G401.6 (cell line): ENCODE measurements at regions not wholly inside any gene's neighbourhood (a gene's known extent, or its start where the extent isn't known, plus 50 kb on each side); places are given as distances from the start of the nearest gene placed in this dataset.
"Not testable (repeated sequence)": the region's sequence is repeated elsewhere in the genome, so short reads cannot be mapped to it uniquely, and the experiment has no call there.

Experiments
- FAIRE-seq: peaks from 2 replicates; lab custom pipeline; 2012; peaks lifted over from hg19 to GRCh38; lab: Jason Lieb, UNC

DNA sequence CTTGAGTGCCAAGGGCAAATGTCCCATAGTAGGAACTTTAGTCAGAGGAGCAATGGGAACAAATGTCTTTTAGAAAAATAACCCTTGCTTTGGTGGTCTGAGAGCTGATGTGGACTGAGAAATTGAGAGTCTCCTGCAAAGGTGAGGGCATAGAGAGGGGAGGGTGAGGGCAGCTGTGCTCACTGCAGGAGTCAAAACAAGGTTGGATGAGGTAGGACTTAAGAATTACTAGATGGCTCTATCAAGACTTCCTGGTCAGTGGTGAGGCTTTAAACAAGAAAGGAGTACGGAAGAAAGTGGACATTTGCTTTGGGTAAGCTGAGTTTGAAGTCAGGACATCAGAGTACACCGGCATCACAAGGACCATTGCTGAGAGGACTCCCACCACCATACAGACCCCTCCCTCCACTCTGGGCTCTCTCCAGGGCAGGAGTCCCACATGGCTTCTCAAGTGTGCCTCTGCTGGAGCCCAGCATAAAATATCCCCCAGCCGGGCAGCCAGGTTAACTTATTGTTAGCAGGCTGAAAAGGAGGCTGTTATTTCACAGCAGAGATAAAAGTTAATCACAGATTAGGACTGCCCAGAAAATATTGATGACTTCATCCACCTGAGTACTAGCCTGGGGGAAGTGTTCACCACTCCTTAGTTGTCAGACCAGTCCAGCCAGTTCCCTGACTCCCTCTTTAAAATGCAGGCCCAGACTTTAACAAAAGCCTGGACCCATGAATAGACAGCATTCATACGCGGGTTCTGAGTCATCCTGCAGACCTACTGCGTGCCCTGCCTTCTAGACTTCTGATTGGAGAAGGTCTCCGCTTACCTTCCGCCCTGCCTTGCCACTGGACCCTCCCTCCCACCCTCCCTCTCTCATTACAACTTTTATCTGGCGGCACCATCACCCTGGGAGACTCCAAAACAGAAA is 167.2 kb downstream of the BCL2L11 start:
- not testable (repeated sequence) for FAIRE-seq

GRCh38 chr2:111290370-111290769 is 169.7 kb downstream of the BCL2L11 start:
- not testable (repeated sequence) for FAIRE-seq

DNA sequence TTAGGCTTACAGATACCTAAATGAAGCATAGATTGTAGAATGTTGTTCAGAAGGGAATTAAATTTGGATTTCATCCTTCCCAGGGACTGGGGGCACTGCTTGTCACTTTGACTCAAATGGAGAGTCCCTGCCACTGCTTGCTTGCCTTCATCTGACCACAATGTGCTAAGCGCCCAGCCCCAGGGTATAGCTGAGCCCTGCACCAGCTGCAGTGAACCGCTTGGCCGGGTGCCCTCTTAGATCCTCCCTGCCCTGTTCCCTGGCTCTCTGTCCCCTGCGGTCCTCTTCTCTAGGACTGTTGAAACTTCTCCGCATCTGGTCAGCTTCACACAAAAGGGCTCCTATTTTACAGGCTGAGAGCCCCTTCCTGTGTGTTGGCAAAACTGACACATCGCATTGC is 170.9 kb downstream of the BCL2L11 start:
- not testable (repeated sequence) for FAIRE-seq

- FAIRE-seq = not testable (repeated sequence)
These were observed 171.7 kb downstream of the BCL2L11 start for GRCh38 chr2:111292232-111292968.

DNA sequence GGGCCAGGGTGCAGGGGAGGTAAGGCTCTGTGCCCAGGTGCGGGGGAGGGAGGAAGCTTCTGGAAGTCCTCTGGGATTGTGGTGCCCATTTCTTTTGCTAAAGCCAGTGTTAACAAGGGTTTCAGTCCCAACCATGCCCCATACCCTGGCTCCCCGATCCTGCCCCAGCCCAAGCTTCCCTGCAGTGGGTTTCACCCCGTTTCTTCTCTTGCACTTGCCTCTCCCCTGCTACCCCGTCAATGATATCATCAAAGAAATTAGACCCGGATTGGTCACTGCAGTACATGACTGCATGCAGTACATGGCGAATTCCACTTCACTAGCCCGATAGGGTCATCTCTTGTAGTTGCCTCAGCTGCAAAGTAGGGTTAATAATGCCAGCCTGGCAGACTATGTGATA is 174.0 kb downstream of the BCL2L11 start:
- FAIRE-seq = not testable (repeated sequence)

DNA sequence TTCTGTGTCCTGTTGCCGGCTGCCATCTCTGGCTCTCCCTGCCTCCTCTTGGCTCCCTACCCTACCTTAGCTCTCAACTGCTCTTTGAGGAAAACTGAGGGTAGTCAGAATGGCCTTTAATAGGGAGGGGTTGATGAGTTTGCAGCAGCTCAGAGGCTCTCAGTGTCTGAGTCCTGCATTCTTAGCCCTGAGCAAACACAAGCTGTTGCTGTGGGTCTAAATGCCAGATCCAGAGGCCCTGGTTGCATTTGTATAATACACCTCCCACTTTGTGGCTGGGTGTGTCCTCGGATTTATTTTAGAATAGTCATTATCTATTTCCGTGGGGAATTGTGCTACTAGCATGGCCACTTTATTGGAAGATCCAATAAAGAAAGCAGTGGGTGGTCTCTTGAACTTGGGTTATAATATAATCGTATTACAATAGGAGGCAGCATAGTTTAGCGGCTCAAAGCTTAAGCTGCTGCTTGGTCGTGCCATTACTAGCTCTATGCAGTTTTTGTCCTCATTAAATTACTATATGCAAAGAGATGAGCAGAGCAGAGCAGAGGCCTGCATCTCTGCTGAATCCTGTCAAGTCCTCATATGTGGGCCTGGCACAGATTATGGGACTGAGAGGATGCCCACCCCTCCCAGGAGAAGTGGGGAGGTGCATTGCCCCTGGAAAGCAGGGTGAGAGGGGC is 175.5 kb downstream of the BCL2L11 start:
- FAIRE-seq = not testable (repeated sequence)

DNA sequence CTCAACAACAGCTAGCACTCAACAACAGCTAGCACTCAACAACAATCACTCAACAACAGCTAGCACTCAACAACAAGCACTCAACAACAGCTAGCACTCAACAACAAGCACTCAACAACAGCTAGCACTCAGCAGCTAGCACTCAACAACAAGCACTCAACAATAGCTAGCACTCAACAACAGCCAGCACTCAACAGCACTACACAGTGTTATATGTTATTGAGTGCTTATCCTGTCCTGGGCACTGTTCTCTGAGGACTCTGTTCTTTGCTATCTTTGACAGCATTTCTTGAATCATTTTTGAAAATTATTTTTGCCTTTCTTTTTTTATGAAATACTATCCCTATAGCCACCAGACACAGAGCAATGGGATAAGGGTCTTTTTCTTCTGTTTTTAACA is 176.4 kb downstream of the BCL2L11 start:
- FAIRE-seq = not testable (repeated sequence)

DNA sequence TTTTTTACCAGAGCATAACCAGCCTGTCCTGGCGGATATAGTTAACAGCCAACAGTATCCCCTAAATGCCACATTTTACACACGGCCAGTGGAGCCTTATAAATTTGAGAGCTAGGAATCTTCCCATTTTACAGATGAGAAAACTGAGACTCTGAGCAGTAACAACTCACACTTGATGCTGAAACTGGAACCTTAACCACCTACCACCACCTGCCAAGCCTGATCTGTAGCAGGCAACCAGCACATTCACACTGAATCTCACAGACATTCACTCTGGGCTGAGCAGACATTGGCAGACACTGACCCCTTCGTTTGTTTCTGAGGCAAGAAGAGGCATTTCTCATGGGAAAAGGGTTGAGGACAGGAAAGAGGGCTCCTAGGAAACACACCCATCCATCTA is 178.2 kb downstream of the BCL2L11 start:
- FAIRE-seq = not testable (repeated sequence)

GRCh38 chr2:111299635-111300034 is 178.9 kb downstream of the BCL2L11 start:
- FAIRE-seq = not testable (repeated sequence)

DNA sequence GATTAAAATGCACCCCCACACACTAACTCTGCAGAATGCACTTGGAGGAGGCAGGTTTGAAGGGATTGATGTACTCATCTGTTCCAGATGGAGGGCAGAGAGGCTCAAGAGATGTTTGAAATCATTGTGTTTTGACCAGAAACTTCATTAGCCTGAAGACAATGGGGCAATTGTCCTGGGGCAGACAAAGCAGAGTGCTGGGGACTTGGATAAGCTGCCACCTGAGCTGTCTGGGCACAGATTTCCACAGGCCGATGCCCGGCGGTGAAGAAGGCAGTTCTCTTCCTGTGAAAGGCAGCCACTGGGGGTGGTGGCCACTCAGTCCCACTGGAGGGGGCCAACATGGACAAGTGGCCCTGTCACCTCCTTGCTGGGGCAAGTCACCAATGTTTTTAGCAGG is 181.0 kb downstream of the BCL2L11 start:
- not testable (repeated sequence) for FAIRE-seq

GRCh38 chr2:111302397-111303218 is 181.9 kb downstream of the BCL2L11 start:
- not testable (repeated sequence) for FAIRE-seq

- not testable (repeated sequence) for FAIRE-seq
These were observed 186.6 kb downstream of the BCL2L11 start for GRCh38 chr2:111307302-111307701.

DNA sequence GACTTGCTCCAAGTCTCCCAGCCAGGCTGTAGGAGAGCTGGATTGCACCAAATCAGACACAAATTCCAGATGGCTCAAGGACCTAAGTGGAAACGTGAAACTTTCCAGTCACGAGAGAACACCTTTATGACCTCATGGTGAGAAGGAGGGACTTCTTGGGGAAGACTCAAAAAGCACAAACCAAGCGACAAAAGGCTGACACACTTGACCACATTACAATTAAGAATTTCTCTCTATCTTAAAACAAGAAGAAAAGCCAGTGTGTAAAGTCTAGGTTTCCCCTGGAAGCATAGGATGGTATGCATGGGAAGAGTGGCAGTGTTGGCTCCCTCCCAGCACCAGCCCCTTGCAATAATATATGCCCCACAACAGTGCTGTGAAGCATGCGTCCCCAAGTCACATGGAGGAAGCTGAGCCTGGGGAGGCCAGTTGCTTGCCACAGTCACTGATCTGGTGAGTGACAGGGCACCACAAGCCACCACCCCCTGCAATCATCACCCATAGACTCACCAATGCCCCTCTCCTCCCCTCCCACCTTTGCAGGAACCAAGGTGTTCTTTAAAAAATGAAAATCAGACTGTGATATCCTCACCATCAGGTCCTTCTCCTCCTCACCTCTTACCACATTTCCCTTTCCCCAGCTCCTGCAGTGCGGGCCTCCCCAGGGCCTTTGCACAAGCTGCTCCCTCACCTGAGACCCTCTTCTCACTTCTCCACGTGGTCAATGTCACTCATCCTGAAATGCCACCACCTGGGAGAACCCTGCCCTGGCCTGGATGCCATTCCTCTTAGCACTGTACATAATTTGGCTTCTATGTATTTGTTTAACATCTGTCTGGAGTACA is 188.7 kb downstream of the BCL2L11 start:
- FAIRE-seq = not testable (repeated sequence)

- not testable (repeated sequence) for FAIRE-seq
These were observed 189.7 kb downstream of the BCL2L11 start for GRCh38 chr2:111310395-111310794.

- not testable (repeated sequence) for FAIRE-seq
These were observed 190.9 kb downstream of the BCL2L11 start for GRCh38 chr2:111311568-111311967.

DNA sequence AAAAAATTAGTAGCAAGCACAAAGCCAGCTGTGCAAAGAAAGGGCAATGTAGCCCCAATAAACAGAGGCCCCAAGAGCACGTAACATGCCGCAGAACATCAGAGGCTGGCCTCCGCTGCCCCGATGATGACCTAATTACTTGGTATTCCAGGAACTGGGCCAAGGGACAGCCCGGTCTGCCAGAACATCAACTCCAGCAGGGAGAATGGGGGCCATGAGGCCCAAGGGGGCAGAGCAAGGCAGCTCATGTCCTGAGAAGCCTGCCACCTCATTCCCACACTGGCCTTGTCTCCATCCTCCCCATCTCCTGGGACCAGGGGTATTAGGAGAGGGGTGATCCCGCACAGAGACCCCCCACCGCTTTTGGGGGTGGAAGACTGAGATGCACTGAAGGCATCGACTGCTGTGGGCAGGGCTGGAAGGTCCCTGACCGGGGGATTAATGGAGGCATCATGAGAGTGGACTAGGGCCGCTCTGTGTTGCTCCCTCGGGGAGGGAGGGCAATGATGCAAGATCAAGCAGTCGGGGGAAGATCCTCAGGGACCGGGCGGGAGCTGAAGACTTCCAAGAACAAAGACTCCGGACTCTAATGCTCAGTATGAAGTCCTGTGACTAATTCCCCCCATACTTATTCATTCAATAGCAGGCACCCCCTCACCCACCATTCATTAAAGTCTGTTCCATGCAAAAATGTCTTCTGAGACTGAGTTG is 192.3 kb downstream of the BCL2L11 start:
- FAIRE-seq = not testable (repeated sequence)

DNA sequence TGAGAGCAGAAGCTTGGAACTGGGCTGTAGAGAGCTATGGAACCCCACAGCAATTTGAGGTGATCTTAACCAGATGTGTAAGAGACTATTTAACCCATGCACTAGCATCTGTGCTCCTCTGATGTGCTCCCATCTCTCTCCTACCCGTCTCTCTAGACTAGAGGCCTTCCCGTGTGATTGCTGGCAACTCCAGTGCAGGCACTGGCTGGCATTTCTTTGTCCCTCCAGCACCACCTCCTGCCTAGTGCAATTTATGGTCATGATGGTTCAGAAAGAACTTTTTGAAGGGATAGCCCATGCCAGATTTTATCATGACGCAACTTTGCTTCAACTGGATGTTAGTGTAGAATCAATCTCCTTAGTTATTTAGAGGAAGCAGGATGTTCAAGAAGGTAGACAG is 193.0 kb downstream of the BCL2L11 start:
- not testable (repeated sequence) for FAIRE-seq

DNA sequence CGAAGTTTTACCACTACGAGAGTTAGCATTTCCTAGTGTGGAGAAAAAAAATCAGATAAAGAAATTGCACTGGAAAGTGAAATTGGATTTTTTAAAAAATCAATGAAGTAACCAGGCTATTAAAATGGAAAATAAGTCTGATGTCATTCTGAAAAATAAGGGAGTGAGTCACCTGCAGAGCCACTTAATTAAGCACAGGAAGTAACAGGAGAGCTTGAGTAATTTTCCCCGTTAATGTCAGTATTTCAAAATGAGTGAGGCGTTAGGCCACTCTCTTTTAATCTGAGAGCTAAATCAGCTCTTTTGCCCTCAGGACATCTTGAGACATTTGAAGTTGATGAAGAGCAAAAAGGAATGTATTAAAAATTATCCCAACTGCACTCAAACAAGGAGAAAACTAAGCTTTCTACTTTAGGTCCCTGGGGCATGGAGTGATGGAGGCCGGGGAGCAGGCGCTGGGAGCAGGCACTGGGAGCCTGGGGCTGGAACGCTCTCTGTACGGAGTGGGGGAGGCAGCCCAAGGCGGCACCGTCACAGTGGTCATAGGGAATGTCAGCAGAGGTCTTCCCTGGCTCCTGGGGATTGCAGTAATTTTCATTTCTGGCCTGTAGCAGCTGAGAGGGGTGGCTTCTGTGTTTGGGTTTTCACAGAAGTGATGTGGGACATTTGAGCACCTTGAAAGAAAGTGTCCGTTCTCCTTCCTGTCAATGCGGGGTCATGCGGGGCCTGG is 194.6 kb downstream of the BCL2L11 start:
- FAIRE-seq = not testable (repeated sequence)

DNA sequence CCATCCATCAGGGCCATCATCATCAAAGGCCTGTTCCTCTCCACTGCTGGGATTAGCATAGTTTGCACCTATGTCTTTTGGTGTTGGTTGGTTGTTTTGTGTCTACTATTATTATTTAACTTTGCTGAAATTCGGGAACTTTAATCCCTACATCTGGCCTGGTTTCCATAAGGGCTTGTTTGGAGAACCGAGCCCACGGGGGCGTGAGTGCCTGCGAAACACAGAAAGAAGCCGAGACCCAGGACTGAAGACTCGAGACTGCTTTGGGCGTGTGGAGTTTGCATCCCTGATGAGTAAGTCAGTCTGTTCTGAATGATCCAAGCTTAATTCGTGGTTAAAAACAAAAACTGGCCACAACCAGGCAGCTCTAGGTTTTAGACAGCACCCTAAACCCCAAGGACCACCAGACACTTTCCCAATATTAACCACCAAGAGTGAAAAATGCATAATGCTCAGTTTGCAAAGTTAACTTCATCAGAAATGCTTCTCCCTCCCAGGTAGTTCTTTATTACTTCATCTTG is 195.6 kb downstream of the BCL2L11 start:
- FAIRE-seq = not testable (repeated sequence)
